SK-N-SH (cell line): ENCODE measurements at regions not wholly inside any gene's neighbourhood (a gene's known extent, or its start where the extent isn't known, plus 50 kb on each side); places are given as distances from the start of the nearest gene placed in this dataset.

Experiments used
- CTCF ChIA-PET: fragments of 300-600, 350-600 bp; formaldehyde crosslinking; extraction: SDS; loops from one replicate; lab custom pipeline; 2021; lab: Yijun Ruan, JAX
- POLR2A ChIA-PET: fragments of 350-600 bp; sonication (Branson Sonifier 250); formaldehyde crosslinking; extraction: SDS; loops from one replicate; lab custom pipeline; 2020; ENCODE audit warnings: antibody characterized with exemption, inconsistent platforms; lab: Yijun Ruan, JAX
- DNase-seq: peaks from one replicate; pipeline ENCODE4 v3.0.0; 2012
- H2AFZ ChIP-seq: fragments of 200-600 bp; sonication (generic); 2 replicates; pipeline ENCODE4 v1.8.1; 2016; ENCODE audit warnings: antibody characterized with exemption, mild to moderate bottlenecking, low read depth
- H3F3A ChIP-seq: fragments of 200-600 bp; sonication (generic); replicated peaks from 2 replicates; pipeline ENCODE3; 2016; ENCODE audit warnings: antibody characterized with exemption, mild to moderate bottlenecking; ENCODE audit not compliant: insufficient read depth
- H3K27ac ChIP-seq, 2 experiments: fragments of 200-500 bp in 1 of 2; fragments of 200-600 bp in 1 of 2; sonication (Bioruptor generic) in 1 of 2; sonication (generic), shearing (Covaris generic) in 1 of 2; 2 replicates each; pipeline versions ENCODE4 v1.5.1 to v1.6.1; 2014 to 2016; ENCODE audit warnings: low read depth in 2 of 2, inconsistent platforms in 1 of 2, low read length in 1 of 2, mild to moderate bottlenecking in 1 of 2, mixed read lengths in 1 of 2
- H3K27me3 ChIP-seq: fragments of 200-600 bp; sonication (generic), shearing (Covaris generic); 2 replicates; pipeline ENCODE4 v1.6.1; 2016; ENCODE audit warnings: mixed run types; ENCODE audit not compliant: insufficient read depth
- H3K36me3 ChIP-seq, 2 experiments: fragments of 200-500 bp in 1 of 2; fragments of 200-600 bp in 1 of 2; sonication (Bioruptor generic) in 1 of 2; sonication (generic) in 1 of 2; replicated peaks in 1 of 2; 2 replicates each; pipeline versions ENCODE3 to v1.5.1; 2014 to 2016; ENCODE audit warnings: low read length in 1 of 2, mild to moderate bottlenecking in 1 of 2; ENCODE audit not compliant: insufficient read depth in 2 of 2, control insufficient read depth in 1 of 2
- H3K4me1 ChIP-seq, 2 experiments: fragments of 200-500 bp in 1 of 2; fragments of 200-600 bp in 1 of 2; sonication (Bioruptor generic) in 1 of 2; sonication (generic), shearing (Covaris generic) in 1 of 2; 2 replicates each; pipeline versions ENCODE4 v1.5.1 to v1.6.1; 2014 to 2016; ENCODE audit warnings: low read depth in 1 of 2, low read length in 1 of 2, mixed run types in 1 of 2; ENCODE audit not compliant: insufficient read depth in 2 of 2, control insufficient read depth in 1 of 2
- H3K4me2 ChIP-seq: fragments of 200-600 bp; sonication (generic), shearing (Covaris generic); 2 replicates; pipeline ENCODE4 v1.6.1; 2017; ENCODE audit warnings: mixed run types
- H3K4me3 ChIP-seq, 2 experiments: fragments of 200-500 bp in 1 of 2; fragments of 200-600 bp in 1 of 2; sonication (Bioruptor generic) in 1 of 2; sonication (generic), shearing (Covaris generic) in 1 of 2; 2 replicates each; pipeline versions ENCODE4 v1.5.1 to v1.8.1; 2014 to 2016; ENCODE audit warnings: low read depth in 2 of 2, inconsistent platforms in 1 of 2, low read length in 1 of 2, mild to moderate bottlenecking in 1 of 2, mixed read lengths in 1 of 2, moderate library complexity in 1 of 2
- H3K79me2 ChIP-seq: fragments of 200-600 bp; sonication (generic); 2 replicates; pipeline ENCODE4 v1.8.1; 2017; ENCODE audit warnings: mild to moderate bottlenecking; ENCODE audit not compliant: insufficient read depth
- H3K9ac ChIP-seq: fragments of 200-600 bp; sonication (generic); 2 replicates; pipeline ENCODE4 v1.6.1; 2017; ENCODE audit warnings: mixed run types
- H3K9me2 ChIP-seq: fragments of 200-600 bp; sonication (generic); 2 replicates; pipeline ENCODE4 v1.6.1; 2017; ENCODE audit warnings: mixed run types
- H3K9me3 ChIP-seq: fragments of 200-600 bp; sonication (generic); 2 replicates; pipeline ENCODE4 v1.6.1; 2017; ENCODE audit warnings: mixed run types, mild to moderate bottlenecking, moderate library complexity
- H4K20me1 ChIP-seq: fragments of 200-600 bp; sonication (generic); 2 replicates; pipeline ENCODE4 v1.6.1; 2017; ENCODE audit warnings: mild to moderate bottlenecking, mixed run types; ENCODE audit not compliant: insufficient read depth
- ELF1 ChIP-seq: IDR thresholded peaks from 2 replicates; pipeline ENCODE4 v1.4.0; 2012
- EZH2phosphoT487 ChIP-seq: fragments of 200-600 bp; sonication (generic); IDR thresholded peaks from 2 replicates; pipeline ENCODE4 v1.6.1; 2017; ENCODE audit warnings: low read depth, mixed run types, mild to moderate bottlenecking, antibody characterized with exemption, moderate library complexity, borderline replicate concordance
- FOXJ3 ChIP-seq: sonication (generic); formaldehyde crosslinking; IDR thresholded peaks from 2 replicates; pipeline ENCODE4 v1.5.1; 2020; ENCODE audit warnings: mild to moderate bottlenecking, missing genetic modification reagents
- FOXM1 ChIP-seq: IDR thresholded peaks from 2 replicates; pipeline ENCODE4 v1.4.0; 2012; ENCODE audit warnings: low read depth, mild to moderate bottlenecking
- JUND ChIP-seq: IDR thresholded peaks from 2 replicates; pipeline ENCODE4 v1.4.0; 2012
- MEF2A ChIP-seq: IDR thresholded peaks from 2 replicates; pipeline ENCODE4 v1.4.0; 2012; ENCODE audit warnings: low read depth, borderline replicate concordance
- MXI1 ChIP-seq: IDR thresholded peaks from 2 replicates; pipeline ENCODE4 v1.6.1; 2012; ENCODE audit warnings: mild to moderate bottlenecking, low read depth, low read length, improper control_type of control experiment
- RAD21 ChIP-seq: IDR thresholded peaks from 2 replicates; pipeline ENCODE4 v1.6.1; 2012; ENCODE audit warnings: mild to moderate bottlenecking, low read length
- RCOR1 ChIP-seq: fragments of 150-350 bp; IDR thresholded peaks from 2 replicates; pipeline ENCODE4 v1.6.1; 2017; ENCODE audit warnings: antibody characterized with exemption, low read length
- RFX5 ChIP-seq: IDR thresholded peaks from 2 replicates; pipeline ENCODE4 v1.6.1; 2012; ENCODE audit warnings: mild to moderate bottlenecking, improper control_type of control experiment, low read length
- RXRA ChIP-seq: IDR thresholded peaks from 2 replicates; pipeline ENCODE4 v1.4.0; 2012; ENCODE audit warnings: low read depth, mild to moderate bottlenecking, borderline replicate concordance
- SIN3A ChIP-seq: IDR thresholded peaks from 2 replicates; pipeline ENCODE4 v1.6.1; 2012; ENCODE audit warnings: low read depth, mild to moderate bottlenecking, low read length, moderate library complexity, borderline replicate concordance
- SMC3 ChIP-seq: IDR thresholded peaks from 2 replicates; pipeline ENCODE4 v1.6.1; 2012; ENCODE audit warnings: low read depth, low read length, improper control_type of control experiment
- TAF1 ChIP-seq: IDR thresholded peaks from 2 replicates; pipeline ENCODE4 v1.6.1; 2012; ENCODE audit warnings: low read depth, mild to moderate bottlenecking, low read length, moderate library complexity, borderline replicate concordance
- TCF12 ChIP-seq: IDR thresholded peaks from 2 replicates; pipeline ENCODE4 v1.4.0; 2012
- TEAD4 ChIP-seq: IDR thresholded peaks from 2 replicates; pipeline ENCODE4 v1.4.0; 2012; ENCODE audit warnings: mild to moderate bottlenecking, borderline replicate concordance; ENCODE audit not compliant: insufficient read depth
- YY1 ChIP-seq: IDR thresholded peaks from 2 replicates; pipeline ENCODE4 v1.4.0; 2012; ENCODE audit warnings: low read depth, mild to moderate bottlenecking
- WGBS: methylation state at CpG from one replicate; pipeline ENCODE4 v1.1.6; 2017; ENCODE audit warnings: low lambda C conversion rate; 5-methylcytosine and 5-hydroxymethylcytosine counted together
- TF ChIP-seq, protein P1 (sequence below): IDR thresholded peaks from 2 replicates; pipeline ENCODE4 v1.4.0; 2012; ENCODE audit warnings: low read depth, borderline replicate concordance
- TF ChIP-seq, protein P2 (sequence below): IDR thresholded peaks from 2 replicates; pipeline ENCODE4; 2012
- TF ChIP-seq, protein P3 (sequence below): fragments of 150-350 bp; IDR thresholded peaks from 2 replicates; pipeline ENCODE4 v1.6.1; 2017; ENCODE audit warnings: antibody characterized with exemption, low read length, low read depth, borderline replicate concordance

- Histone ChIP-seq H3K9me2 (no peaks in the 10 kb centered on the region), H3K9ac (no peak overlapping the region), H3K4me1 (no peaks in the 10 kb centered on the region), H4K20me1 (no peaks in the 10 kb centered on the region), H3K27me3 (no peaks in the 10 kb centered on the region), H3F3A (no peaks in the 10 kb centered on the region), H3K4me3 (no peak overlapping the region), H3K4me2 (no peak overlapping the region), H2AFZ (no peak overlapping the region), H3K9me3 (no peaks in the 10 kb centered on the region), H3K79me2 (no peaks in the 10 kb centered on the region), H3K27ac (no peak overlapping the region), H3K36me3 (no peaks in the 10 kb centered on the region)
- DNase-seq: no peak
- WGBS: 6% methylated on average over 4 of the region's 4 CpGs
- CTCF ChIA-PET: no interaction called here
- no peak for TF ChIP-seq RAD21
- no peak for TF ChIP-seq TEAD4
- TF ChIP-seq FOXM1: no peak
- TF ChIP-seq ELF1: no peak
- no peak for TF ChIP-seq SMC3
- TF ChIP-seq, protein P1, sequence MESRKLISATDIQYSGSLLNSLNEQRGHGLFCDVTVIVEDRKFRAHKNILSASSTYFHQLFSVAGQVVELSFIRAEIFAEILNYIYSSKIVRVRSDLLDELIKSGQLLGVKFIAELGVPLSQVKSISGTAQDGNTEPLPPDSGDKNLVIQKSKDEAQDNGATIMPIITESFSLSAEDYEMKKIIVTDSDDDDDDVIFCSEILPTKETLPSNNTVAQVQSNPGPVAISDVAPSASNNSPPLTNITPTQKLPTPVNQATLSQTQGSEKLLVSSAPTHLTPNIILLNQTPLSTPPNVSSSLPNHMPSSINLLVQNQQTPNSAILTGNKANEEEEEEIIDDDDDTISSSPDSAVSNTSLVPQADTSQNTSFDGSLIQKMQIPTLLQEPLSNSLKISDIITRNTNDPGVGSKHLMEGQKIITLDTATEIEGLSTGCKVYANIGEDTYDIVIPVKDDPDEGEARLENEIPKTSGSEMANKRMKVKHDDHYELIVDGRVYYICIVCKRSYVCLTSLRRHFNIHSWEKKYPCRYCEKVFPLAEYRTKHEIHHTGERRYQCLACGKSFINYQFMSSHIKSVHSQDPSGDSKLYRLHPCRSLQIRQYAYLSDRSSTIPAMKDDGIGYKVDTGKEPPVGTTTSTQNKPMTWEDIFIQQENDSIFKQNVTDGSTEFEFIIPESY: no peak
- TF ChIP-seq FOXJ3 (CRISPR knock-in tag): no peak
- TF ChIP-seq, protein P2, sequence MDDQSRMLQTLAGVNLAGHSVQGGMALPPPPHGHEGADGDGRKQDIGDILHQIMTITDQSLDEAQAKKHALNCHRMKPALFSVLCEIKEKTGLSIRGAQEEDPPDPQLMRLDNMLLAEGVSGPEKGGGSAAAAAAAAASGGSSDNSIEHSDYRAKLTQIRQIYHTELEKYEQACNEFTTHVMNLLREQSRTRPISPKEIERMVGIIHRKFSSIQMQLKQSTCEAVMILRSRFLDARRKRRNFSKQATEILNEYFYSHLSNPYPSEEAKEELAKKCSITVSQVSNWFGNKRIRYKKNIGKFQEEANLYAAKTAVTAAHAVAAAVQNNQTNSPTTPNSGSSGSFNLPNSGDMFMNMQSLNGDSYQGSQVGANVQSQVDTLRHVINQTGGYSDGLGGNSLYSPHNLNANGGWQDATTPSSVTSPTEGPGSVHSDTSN: no peak
- TF ChIP-seq, protein P3, sequence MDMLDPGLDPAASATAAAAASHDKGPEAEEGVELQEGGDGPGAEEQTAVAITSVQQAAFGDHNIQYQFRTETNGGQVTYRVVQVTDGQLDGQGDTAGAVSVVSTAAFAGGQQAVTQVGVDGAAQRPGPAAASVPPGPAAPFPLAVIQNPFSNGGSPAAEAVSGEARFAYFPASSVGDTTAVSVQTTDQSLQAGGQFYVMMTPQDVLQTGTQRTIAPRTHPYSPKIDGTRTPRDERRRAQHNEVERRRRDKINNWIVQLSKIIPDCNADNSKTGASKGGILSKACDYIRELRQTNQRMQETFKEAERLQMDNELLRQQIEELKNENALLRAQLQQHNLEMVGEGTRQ: no peak
- TF ChIP-seq YY1: no peak
- TF ChIP-seq EZH2phosphoT487: no peak
- no peak for TF ChIP-seq TCF12
- no peak for TF ChIP-seq SIN3A
- no peak for TF ChIP-seq RCOR1
- no peak for TF ChIP-seq MXI1
- TF ChIP-seq JUND: no peak
- no peak for TF ChIP-seq RXRA
- no peak for TF ChIP-seq TAF1
- no peak for TF ChIP-seq MEF2A
- TF ChIP-seq RFX5: no peak
- POLR2A ChIA-PET: no interaction called here
Measured at GRCh38 chr7:49438281-49438680, 335.2 kb upstream of the VWC2 start.
